GM23338 (cell line): ENCODE measurements at regions not wholly inside any gene's neighbourhood (a gene's known extent, or its start where the extent isn't known, plus 50 kb on each side); places are given as distances from the start of the nearest gene placed in this dataset.

Experiments used
- CREB1 ChIP-seq: fragments of 250-450 bp; sonication (Bioruptor Pico); IDR thresholded peaks from 2 replicates; pipeline ENCODE4 v1.5.0; 2020; ENCODE audit warnings: low read depth, mild to moderate bottlenecking, moderate library complexity
- CTCF ChIP-seq, 2 experiments: fragments of 200-600 bp in 1 of 2; sonication (generic) in 1 of 2; conservative IDR thresholded peaks; 2 replicates each; pipeline versions ENCODE4 v1.5.1 to v1.6.1; 2016 to 2017; ENCODE audit warnings: antibody characterized with exemption in 2 of 2, low read depth in 2 of 2, mild to moderate bottlenecking in 2 of 2, moderate library complexity in 1 of 2
- ETS1 ChIP-seq: IDR thresholded peaks from 2 replicates; pipeline ENCODE4 v1.6.1; 2016; ENCODE audit warnings: antibody characterized with exemption
- EZH2 ChIP-seq: fragments of 200-600 bp; sonication (generic); IDR thresholded peaks from one replicate; pipeline ENCODE4 v1.8.0; 2017; ENCODE audit warnings: antibody characterized with exemption, mild to moderate bottlenecking, low read depth; ENCODE audit not compliant: unreplicated experiment
- EZH2phosphoT487 ChIP-seq: fragments of 200-600 bp; sonication (generic); IDR thresholded peaks from one replicate; pipeline ENCODE4 v1.8.1; 2018; ENCODE audit warnings: antibody characterized with exemption; ENCODE audit not compliant: unreplicated experiment
- JUNB ChIP-seq: IDR thresholded peaks from one replicate; pipeline ENCODE4 v1.6.1; 2016; ENCODE audit warnings: antibody characterized with exemption; ENCODE audit not compliant: unreplicated experiment
- NANOG ChIP-seq: IDR thresholded peaks from 2 replicates; pipeline ENCODE4 v1.6.1; 2016; ENCODE audit warnings: antibody characterized with exemption, borderline replicate concordance
- POLR2AphosphoS5 ChIP-seq: IDR thresholded peaks from 2 replicates; pipeline ENCODE4 v1.6.1; 2016; ENCODE audit warnings: antibody characterized with exemption, low read depth
- REST ChIP-seq: IDR thresholded peaks from one replicate; pipeline ENCODE4 v1.6.1; 2018; ENCODE audit warnings: antibody characterized with exemption; ENCODE audit not compliant: unreplicated experiment

GRCh38 chr4:74546057-74546456, 101.1 kb downstream of the AREG start:
- no peak for TF ChIP-seq CTCF (conservative IDR thresholded peaks at IDR 0.05; ENCODE audit: low read depth in 2 of 2)
- no peak for TF ChIP-seq NANOG
- TF ChIP-seq REST, result no peak
- TF ChIP-seq CREB1 (CRISPR knock-in tag), result no peak
- TF ChIP-seq EZH2phosphoT487, result no peak
- no peak for TF ChIP-seq ETS1
- TF ChIP-seq EZH2, result no peak
- no peak for TF ChIP-seq POLR2AphosphoS5
- TF ChIP-seq JUNB, result no peak
